B cell (primary cell): ENCODE measurements at regions not wholly inside any gene's neighbourhood (a gene's known extent, or its start where the extent isn't known, plus 50 kb on each side); places are given as distances from the start of the nearest gene placed in this dataset.

Experiments used
- ATAC-seq: fragments of 200-7000 bp; cut with Tn5 transposase; one replicate; pipeline ENCODE4 v1.10.0; 2021; ENCODE audit warnings: low read depth, mild to moderate bottlenecking, moderate number of reproducible peaks, moderate library complexity
- CTCF ChIA-PET: fragments of 350-600 bp; sonication (Branson Sonifier 250); formaldehyde crosslinking; loops from one replicate; lab custom pipeline; 2021; ENCODE audit warnings: antibody characterized with exemption, inconsistent platforms; lab: Charles Lee
- POLR2A ChIA-PET: fragments of 350-600 bp; sonication (Branson Sonifier 250); formaldehyde crosslinking; loops from one replicate; lab custom pipeline; 2021; ENCODE audit warnings: antibody characterized with exemption; lab: Charles Lee
- DNase-seq: peaks from one replicate; pipeline ENCODE4 v3.0.0; 2013
- H2AFZ ChIP-seq: 2 replicates; pipeline ENCODE4 v1.6.1; 2012; ENCODE audit warnings: mild to moderate bottlenecking, low read depth, low read length; ENCODE audit not compliant: insufficient read depth, poor library complexity, severe bottlenecking
- H3K27ac ChIP-seq, 2 donors: 1 replicate in 1 of 2; 2 replicates in 1 of 2; pipeline ENCODE4 v1.5.1; 2012 to 2013; ENCODE audit warnings: low read length in 2 of 2, mild to moderate bottlenecking in 2 of 2, moderate library complexity in 1 of 2
- H3K27me3 ChIP-seq, 4 experiments: fragments of 200-600 bp in 1 of 4; sonication (generic) in 1 of 4; replicated peaks in 1 of 4; 1 replicate in 2 of 4; 2 replicates in 2 of 4; pipeline versions ENCODE4 v1.6.1 to v1.7.0; 2013 to 2016; ENCODE audit warnings: low read length in 3 of 4, mild to moderate bottlenecking in 2 of 4, mixed read lengths in 1 of 4, moderate library complexity in 1 of 4; ENCODE audit not compliant: insufficient read depth in 4 of 4, control insufficient read depth in 3 of 4; ENCODE audit errors: control extremely low read depth in 1 of 4
- H3K36me3 ChIP-seq, 2 experiments: replicated peaks in 1 of 2; 1 replicate in 1 of 2; 2 replicates in 1 of 2; pipeline versions ENCODE4 v1.6.1 to v1.7.1; 2013; ENCODE audit warnings: low read length in 1 of 2; ENCODE audit not compliant: insufficient read depth in 2 of 2, control insufficient read depth in 1 of 2; ENCODE audit errors: control extremely low read depth in 1 of 2, extremely low read depth in 1 of 2
- H3K4me1 ChIP-seq, 2 donors: fragments of 200-600 bp in 1 of 2; sonication (generic) in 1 of 2; 1 replicate in 1 of 2; 2 replicates in 1 of 2; pipeline versions ENCODE4 v1.5.1 to v1.6.1; 2013 to 2017; ENCODE audit warnings: low read length in 2 of 2; ENCODE audit not compliant: control insufficient read depth in 2 of 2, insufficient read depth in 2 of 2
- H3K4me2 ChIP-seq: replicated peaks from 2 replicates; pipeline ENCODE3; 2012; ENCODE audit warnings: mild to moderate bottlenecking, low read depth, low read length; ENCODE audit not compliant: poor library complexity, severe bottlenecking
- H3K4me3 ChIP-seq, 5 experiments: fragments of 200-600 bp in 1 of 5; sonication (generic) in 1 of 5; 1 replicate in 3 of 5; 2 replicates in 2 of 5; pipeline versions ENCODE4 v1.5.1 to v1.7.0; 2011 to 2016; ENCODE audit warnings: low read length in 4 of 5, mild to moderate bottlenecking in 4 of 5, low read depth in 2 of 5, control low read depth in 1 of 5, moderate library complexity in 1 of 5; ENCODE audit not compliant: insufficient read depth in 1 of 5; ENCODE audit errors: control extremely low read depth in 1 of 5, extremely low read depth in 1 of 5
- H3K79me2 ChIP-seq: fragments of 200-600 bp; sonication (generic); one replicate; pipeline ENCODE4 v1.6.0; 2016; ENCODE audit warnings: low read length; ENCODE audit not compliant: control insufficient read depth, insufficient read depth
- H3K9ac ChIP-seq: fragments of 200-600 bp; sonication (generic); 2 replicates; pipeline ENCODE4 v1.6.1; 2017; ENCODE audit warnings: mild to moderate bottlenecking, low read length, moderate library complexity
- H3K9me3 ChIP-seq, 3 donors: one replicate each; pipeline versions ENCODE4 v1.6.1 to v1.7.1; 2013; ENCODE audit warnings: low read length in 2 of 3; ENCODE audit not compliant: control insufficient read depth in 2 of 3, insufficient read depth in 1 of 3; ENCODE audit errors: control extremely low read depth in 1 of 3
- H4K20me1 ChIP-seq: 2 replicates; pipeline ENCODE4 v1.6.0; 2012; ENCODE audit warnings: mild to moderate bottlenecking, low read length; ENCODE audit not compliant: insufficient read depth, control insufficient read depth, poor library complexity, severe bottlenecking
- H3K27ac Mint-ChIP-seq: one replicate; pipeline ENCODE4 v1.8.0; 2021; ENCODE audit warnings: mixed read lengths
- H3K27me3 Mint-ChIP-seq: one replicate; pipeline ENCODE4 v1.8.0; 2021; ENCODE audit warnings: mixed read lengths
- H3K4me1 Mint-ChIP-seq: one replicate; pipeline ENCODE4 v1.8.0; 2021; ENCODE audit warnings: mixed read lengths
- H3K4me3 Mint-ChIP-seq: one replicate; pipeline ENCODE4 v1.8.0; 2021; ENCODE audit warnings: mixed read lengths
- H3K9me3 Mint-ChIP-seq: one replicate; pipeline ENCODE4 v1.8.0; 2022; ENCODE audit warnings: mixed read lengths; ENCODE audit not compliant: insufficient read depth
- CTCF ChIP-seq: fragments of 200-600 bp; IDR thresholded peaks from one replicate; pipeline ENCODE4 v1.8.0; 2022; ENCODE audit warnings: antibody characterized with exemption, mild to moderate bottlenecking
- EZH2 ChIP-seq: IDR thresholded peaks from 2 replicates; pipeline ENCODE4 v1.6.1; 2012; ENCODE audit warnings: borderline replicate concordance, low read depth, mild to moderate bottlenecking, moderate library complexity, low read length; ENCODE audit not compliant: insufficient read depth, poor library complexity, severe bottlenecking
- WGBS: methylation state at CpG from one replicate; pipeline ENCODE4 v1.1.5; 2013; ENCODE audit warnings: missing lambda C conversion rate; ENCODE audit not compliant: insufficient coverage; 5-methylcytosine and 5-hydroxymethylcytosine counted together
- intact Hi-C: fragments of 100-400 bp; cut with micrococcal nuclease; formaldehyde crosslinking; loops from one replicate; pipeline ENCODE4 v1.10.0; 2022

- H3K27me3 Mint-ChIP-seq = peaks cover 18% of the 10 kb centered on the region
- Histone ChIP-seq H3K27me3 (peaks cover 0 to 3% (median 0%) of the 10 kb centered on the region in 4 experiments), H2AFZ (no peak overlapping the region), H4K20me1 (no peaks in the 10 kb centered on the region), H3K9ac (no peak overlapping the region), H3K4me3 (no peak overlapping the region), H3K27ac (no peak overlapping the region), H3K79me2 (no peaks in the 10 kb centered on the region), H3K4me2 (no peak overlapping the region), H3K4me1 (no peaks in the 10 kb centered on the region), H3K9me3 (peaks cover 0 to 6% (median 0%) of the 10 kb centered on the region in 3 donors), H3K36me3 (no peaks in the 10 kb centered on the region)
- TF ChIP-seq EZH2 (no peak), CTCF (no peak)
- H3K27ac Mint-ChIP-seq = no peak overlapping the region
- ChIA-PET CTCF (no interaction called here), POLR2A (no interaction called here)
- peaks cover 4% of the 10 kb centered on the region for H3K9me3 Mint-ChIP-seq
- H3K4me3 Mint-ChIP-seq = no peak overlapping the region
- intact Hi-C loops = no loop called here
- DNase-seq = no peak
- no peak for ATAC-seq
- no CpG with 5 or more reads among the region's 7 CpGs for WGBS
- no peaks in the 10 kb centered on the region for H3K4me1 Mint-ChIP-seq
Measured at GRCh38 chr2:237185553-237185925, 99.8 kb downstream of the COPS8 start.

- no peak for ATAC-seq
- intact Hi-C loops = no loop called here
- POLR2A ChIA-PET = no interaction called here
Measured at GRCh38 chr2:237189799-237190198, 104.1 kb downstream of the COPS8 start.

More at GRCh38 chr2:237189799-237190198, 104.1 kb downstream of the COPS8 start:
- Histone ChIP-seq H3K9me3 (peaks cover 0 to 6% (median 0%) of the 10 kb centered on the region in 3 donors), H3K4me1 (no peaks in the 10 kb centered on the region), H3K36me3 (no peaks in the 10 kb centered on the region), H3K4me3 (no peak overlapping the region), H2AFZ (no peak overlapping the region), H3K79me2 (no peaks in the 10 kb centered on the region), H3K4me2 (no peak overlapping the region), H4K20me1 (no peaks in the 10 kb centered on the region), H3K27me3 (peaks cover 0 to 3% (median 0%) of the 10 kb centered on the region in 4 experiments), H3K9ac (no peak overlapping the region), H3K27ac (no peak overlapping the region)
- no CpG with 5 or more reads among the region's 5 CpGs for WGBS
- Mint-ChIP-seq H3K27me3 (peaks cover 12% of the 10 kb centered on the region), H3K9me3 (peaks cover 4% of the 10 kb centered on the region), H3K4me1 (no peaks in the 10 kb centered on the region), H3K27ac (no peak overlapping the region), H3K4me3 (no peak overlapping the region)
- TF ChIP-seq CTCF (no peak), EZH2 (no peak)
- CTCF ChIA-PET = no interaction called here
- no peak for DNase-seq
